ENCODE measurements at regions not wholly inside any gene's neighbourhood (a gene's known extent, or its start where the extent isn't known, plus 50 kb on each side); places are given as distances from the start of the nearest gene placed in this dataset.

DNA sequence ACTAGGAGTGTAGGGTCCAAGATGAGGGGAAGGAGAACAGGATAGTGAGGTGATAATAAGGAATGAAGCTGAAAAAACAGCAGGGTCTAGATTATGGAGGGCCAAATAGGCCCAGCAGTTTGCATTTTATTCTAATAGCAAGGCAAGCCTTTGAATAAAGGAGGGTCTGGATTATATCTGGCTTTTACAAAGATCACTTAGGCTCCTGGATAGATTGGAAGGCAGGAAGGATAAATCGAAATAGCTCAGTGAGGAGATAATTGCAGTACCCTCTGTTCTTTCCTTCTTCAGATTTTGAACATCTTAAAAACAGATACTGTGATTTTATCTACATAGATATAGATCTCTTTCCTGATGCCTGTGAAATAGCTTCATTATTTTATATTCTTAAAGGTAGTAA is 53.8 kb upstream of the PTGFR start:
- H3K4me3 ChIP-seq (replicated peaks in 1 of 2; ENCODE audit: low read depth in 2 of 2, low read length in 2 of 2), result no peak overlapping the region
- TF ChIP-seq, protein P1, sequence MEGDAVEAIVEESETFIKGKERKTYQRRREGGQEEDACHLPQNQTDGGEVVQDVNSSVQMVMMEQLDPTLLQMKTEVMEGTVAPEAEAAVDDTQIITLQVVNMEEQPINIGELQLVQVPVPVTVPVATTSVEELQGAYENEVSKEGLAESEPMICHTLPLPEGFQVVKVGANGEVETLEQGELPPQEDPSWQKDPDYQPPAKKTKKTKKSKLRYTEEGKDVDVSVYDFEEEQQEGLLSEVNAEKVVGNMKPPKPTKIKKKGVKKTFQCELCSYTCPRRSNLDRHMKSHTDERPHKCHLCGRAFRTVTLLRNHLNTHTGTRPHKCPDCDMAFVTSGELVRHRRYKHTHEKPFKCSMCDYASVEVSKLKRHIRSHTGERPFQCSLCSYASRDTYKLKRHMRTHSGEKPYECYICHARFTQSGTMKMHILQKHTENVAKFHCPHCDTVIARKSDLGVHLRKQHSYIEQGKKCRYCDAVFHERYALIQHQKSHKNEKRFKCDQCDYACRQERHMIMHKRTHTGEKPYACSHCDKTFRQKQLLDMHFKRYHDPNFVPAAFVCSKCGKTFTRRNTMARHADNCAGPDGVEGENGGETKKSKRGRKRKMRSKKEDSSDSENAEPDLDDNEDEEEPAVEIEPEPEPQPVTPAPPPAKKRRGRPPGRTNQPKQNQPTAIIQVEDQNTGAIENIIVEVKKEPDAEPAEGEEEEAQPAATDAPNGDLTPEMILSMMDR (IDR thresholded peaks at IDR 0.05; ENCODE audit: low read depth, low read length), result no peak
- DNase-seq (ENCODE audit: low read depth in 2 of 2), result no peak

DNA sequence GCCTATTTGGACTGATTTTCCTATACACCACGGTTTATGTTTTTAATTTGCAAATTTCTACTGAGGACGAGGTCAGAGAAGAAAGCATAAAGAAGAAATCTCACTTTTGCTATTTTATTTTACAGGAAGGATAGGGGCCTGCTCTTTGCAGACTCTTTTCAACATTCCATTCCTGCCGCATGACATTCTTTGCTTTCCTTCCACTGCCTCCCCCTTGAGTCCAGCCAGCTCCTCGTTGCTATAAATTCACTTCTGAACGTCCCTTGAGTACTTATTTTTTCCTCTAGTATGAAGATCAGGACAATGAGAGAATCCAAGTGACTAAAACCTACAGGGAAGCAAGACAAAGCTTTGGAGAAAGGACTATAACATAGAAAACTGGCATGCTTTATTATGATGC is 53.4 kb upstream of the PTGFR start:
- TF ChIP-seq, protein P1 (IDR thresholded peaks at IDR 0.05; ENCODE audit: low read depth, low read length), result no peak
- peak; percentile 43 to 46 for DNase-seq (ENCODE audit: low read depth in 2 of 2)
- no peak overlapping the region for H3K4me3 ChIP-seq (replicated peaks in 1 of 2; ENCODE audit: low read depth in 2 of 2, low read length in 2 of 2)

DNA sequence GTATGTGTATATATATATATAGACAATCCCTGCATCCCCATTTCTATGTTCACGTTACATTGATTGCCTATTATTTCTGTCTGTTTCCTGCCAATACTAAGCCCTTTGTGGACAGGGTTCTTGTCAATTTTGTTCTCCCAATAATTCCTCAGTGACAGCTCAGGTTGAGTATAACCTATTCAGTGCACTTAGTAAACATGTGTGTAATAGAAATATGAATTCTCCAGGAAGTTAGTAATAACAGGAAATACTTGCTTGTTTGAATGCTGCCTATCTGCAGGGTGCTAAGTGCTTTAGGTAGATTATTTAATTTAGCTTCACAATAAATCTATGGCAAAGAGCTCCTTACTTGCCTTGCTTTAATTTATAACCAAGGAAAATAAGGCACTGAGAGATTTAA is 52.8 kb upstream of the PTGFR start:
- DNase-seq (ENCODE audit: low read depth in 2 of 2), result no peak
- TF ChIP-seq, protein P1 (IDR thresholded peaks at IDR 0.05; ENCODE audit: low read depth, low read length), result no peak
- no peak overlapping the region for H3K4me3 ChIP-seq (replicated peaks in 1 of 2; ENCODE audit: low read depth in 2 of 2, low read length in 2 of 2)

DNA sequence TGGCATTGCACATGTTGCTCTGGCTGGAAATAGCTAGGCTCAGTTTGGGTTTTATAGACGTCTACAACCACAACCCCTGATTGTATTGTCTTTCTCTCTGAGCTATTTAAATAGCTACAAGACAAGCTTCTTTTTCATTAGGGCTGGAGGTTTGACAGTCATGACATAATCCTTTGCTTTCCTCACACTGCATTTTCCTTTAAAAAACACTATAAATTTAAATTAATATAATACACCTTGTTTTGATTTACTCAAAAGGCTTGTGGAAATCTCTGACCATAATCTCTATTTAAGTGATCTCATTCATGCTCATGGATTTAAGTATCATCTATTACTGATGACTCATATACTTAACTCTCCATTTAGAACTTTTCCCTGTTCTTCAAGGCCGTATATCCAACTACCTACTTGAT is 50.4 kb upstream of the PTGFR start:
- no peak overlapping the region for H3K4me3 ChIP-seq (replicated peaks in 1 of 2; ENCODE audit: low read depth in 2 of 2, low read length in 2 of 2)
- TF ChIP-seq, protein P1 (IDR thresholded peaks at IDR 0.05; ENCODE audit: low read depth, low read length), result no peak
- peak in 1 of 2 donors; percentile 33 for DNase-seq (ENCODE audit: low read depth in 2 of 2)

Data from cardiac fibroblast (primary cell).